A549 (cell line): ENCODE measurements at regions not wholly inside any gene's neighbourhood (a gene's known extent, or its start where the extent isn't known, plus 50 kb on each side); places are given as distances from the start of the nearest gene placed in this dataset.

Experiments
- ATAC-seq, 2 experiments: fragments of 200-7000 bp in 1 of 2; fragments of >200 bp in 1 of 2; cut with Nextera tagmentation in 1 of 2; cut with Tn5 transposase in 1 of 2; 3 replicates each; pipeline versions ENCODE4 v1.8.0 to v1.9.1; 2018 to 2020; ENCODE audit warnings: mild to moderate bottlenecking in 1 of 2, moderate library complexity in 1 of 2
- CTCF ChIA-PET: fragments of 300-600 bp; sonication (Branson Sonifier 250); formaldehyde crosslinking; extraction: SDS; loops from one replicate; lab custom pipeline; 2021; ENCODE audit warnings: antibody characterized with exemption, inconsistent platforms; lab: Yijun Ruan, JAX
- POLR2A ChIA-PET: fragments of 350-600 bp; formaldehyde crosslinking; extraction: SDS; loops from one replicate; lab custom pipeline; 2021; ENCODE audit warnings: antibody characterized with exemption, inconsistent platforms; lab: Yijun Ruan, JAX
- DNase-seq, 2 experiments: peaks; one replicate each; pipeline versions ENCODE4 v3.0.0 to v3.0.0-alpha.2; 2011 to 2016; ENCODE audit warnings: low read depth in 1 of 2, low spot score in 1 of 2
- FAIRE-seq: peaks from 2 replicates; lab custom pipeline; 2011; peaks lifted over from hg19 to GRCh38; lab: Jason Lieb, UNC
- H3K27ac ChIP-seq, 2 experiments: fragments of >200 bp; sonication (Bioruptor Twin); formaldehyde crosslinking; 3 replicates each; pipeline ENCODE4 v1.5.1; 2016 to 2017
- H3K4me1 ChIP-seq: fragments of >200 bp; sonication (Bioruptor Twin); formaldehyde crosslinking; 3 replicates; pipeline ENCODE4 v1.6.1; 2016
- H3K4me2 ChIP-seq: fragments of >200 bp; sonication (Bioruptor Twin); formaldehyde crosslinking; 3 replicates; pipeline ENCODE4 v1.6.1; 2016
- H3K4me3 ChIP-seq: fragments of >200 bp; sonication (Bioruptor Twin); formaldehyde crosslinking; 3 replicates; pipeline ENCODE4 v1.5.1; 2016
- H3K9me3 ChIP-seq: fragments of >200 bp; sonication (Bioruptor Twin); formaldehyde crosslinking; 3 replicates; pipeline ENCODE4 v1.6.1; 2016
- CEBPB ChIP-seq, 2 experiments: fragments of >200 bp in 1 of 2; sonication (Bioruptor Twin) in 1 of 2; formaldehyde crosslinking in 1 of 2; IDR thresholded peaks; 2 replicates each; pipeline ENCODE4 v1.6.1; 2012 to 2016
- EHF ChIP-seq: fragments of 250-450 bp; sonication (Bioruptor Pico); IDR thresholded peaks from 2 replicates; pipeline ENCODE4 v1.5.0; 2020; ENCODE audit warnings: mild to moderate bottlenecking
- EP300 ChIP-seq, 2 experiments: fragments of >200 bp; sonication (Bioruptor Twin); formaldehyde crosslinking; IDR thresholded peaks; 2 replicates in 1 of 2; 3 replicates in 1 of 2; pipeline ENCODE4 v1.6.1; 2016 to 2017
- FOSB ChIP-seq: fragments of 250-450 bp; sonication (Bioruptor Pico); IDR thresholded peaks from 2 replicates; pipeline ENCODE4 v1.5.0; 2020; ENCODE audit warnings: mild to moderate bottlenecking, moderate library complexity
- FOSL2 ChIP-seq, 2 experiments: fragments of 450-650 bp in 1 of 2; fragments of >200 bp in 1 of 2; sonication (Bioruptor Twin) in 1 of 2; formaldehyde crosslinking; IDR thresholded peaks; 2 replicates each; pipeline versions ENCODE4 v1.5.0 to v1.6.1; 2016 to 2020; ENCODE audit warnings: mild to moderate bottlenecking in 1 of 2, moderate library complexity in 1 of 2
- GATA3 ChIP-seq: IDR thresholded peaks from 2 replicates; pipeline ENCODE4 v1.6.1; 2012; ENCODE audit warnings: borderline replicate concordance
- HOXB13 ChIP-seq: fragments of 250-450 bp; sonication (Bioruptor Pico); IDR thresholded peaks from 2 replicates; pipeline ENCODE4 v1.5.0; 2020; ENCODE audit warnings: low read depth, mild to moderate bottlenecking, moderate library complexity
- JUN ChIP-seq, 2 experiments: fragments of >200 bp; sonication (Bioruptor Twin); formaldehyde crosslinking; IDR thresholded peaks; 2 replicates in 1 of 2; 3 replicates in 1 of 2; pipeline ENCODE4 v1.6.1; 2016 to 2017
- JUNB ChIP-seq: fragments of >200 bp; sonication (Bioruptor Twin); formaldehyde crosslinking; IDR thresholded peaks from 2 replicates; pipeline ENCODE4 v1.6.1; 2016
- MAFK ChIP-seq: fragments of 450-650 bp; IDR thresholded peaks from 2 replicates; pipeline ENCODE4 v1.6.1; 2014; ENCODE audit not compliant: partially characterized antibody
- MAZ ChIP-seq: fragments of 150-350 bp; IDR thresholded peaks from 2 replicates; pipeline ENCODE4 v1.6.1; 2014; ENCODE audit warnings: antibody characterized with exemption, low read depth, low read length, borderline replicate concordance
- NFE2L2 ChIP-seq: fragments of 150-350 bp; conservative IDR thresholded peaks from 2 replicates; pipeline ENCODE4 v1.6.1; 2014; ENCODE audit warnings: low read length
- PHF8 ChIP-seq: fragments of 200-600 bp; sonication (generic); IDR thresholded peaks from 2 replicates; pipeline ENCODE4 v1.6.1; 2016; ENCODE audit warnings: low read depth, mild to moderate bottlenecking, antibody characterized with exemption, moderate library complexity, borderline replicate concordance
- POLR2AphosphoS2 ChIP-seq: conservative IDR thresholded peaks from 2 replicates; pipeline ENCODE4 v1.6.1; 2012; ENCODE audit warnings: low read length, improper control_type of control experiment, inconsistent platforms
- RAD21 ChIP-seq, 2 experiments: fragments of >200 bp in 1 of 2; sonication (Bioruptor Twin) in 1 of 2; formaldehyde crosslinking in 1 of 2; IDR thresholded peaks in 1 of 2; conservative IDR thresholded peaks in 1 of 2; 2 replicates in 1 of 2; 3 replicates in 1 of 2; pipeline ENCODE4 v1.6.1; 2012 to 2018; ENCODE audit warnings: inconsistent platforms in 1 of 2
- REST ChIP-seq: fragments of 200-600 bp; sonication (generic); IDR thresholded peaks from 2 replicates; pipeline ENCODE4 v1.6.1; 2016; ENCODE audit warnings: antibody characterized with exemption, mild to moderate bottlenecking, moderate library complexity
- SMC3 ChIP-seq: fragments of >200 bp; sonication (Bioruptor Twin); formaldehyde crosslinking; IDR thresholded peaks from 3 replicates; pipeline ENCODE4 v1.6.1; 2018; ENCODE audit warnings: inconsistent platforms
- TP53 ChIP-seq: fragments of 250-450 bp; sonication (Bioruptor Pico); IDR thresholded peaks from 2 replicates; pipeline ENCODE4 v1.5.0; 2021; ENCODE audit warnings: mild to moderate bottlenecking, moderate library complexity
- ZC3H11A ChIP-seq: fragments of 450-650 bp; IDR thresholded peaks from 2 replicates; pipeline ENCODE4 v1.6.1; 2014; ENCODE audit warnings: antibody characterized with exemption, mild to moderate bottlenecking
- WGBS: methylation state at CpG from one replicate; pipeline ENCODE4 v1.1.6; 2017; ENCODE audit errors: missing lambda C conversion rate; 5-methylcytosine and 5-hydroxymethylcytosine counted together
- TF ChIP-seq, protein P1 (sequence below): fragments of 250-450 bp; sonication (Bioruptor Pico); IDR thresholded peaks from 2 replicates; pipeline ENCODE4 v1.5.0; 2020; ENCODE audit warnings: low read depth, mild to moderate bottlenecking, moderate library complexity
- TF ChIP-seq, protein P2 (sequence below): IDR thresholded peaks from 2 replicates; pipeline ENCODE4 v1.6.1; 2012
- TF ChIP-seq, protein P3 (sequence below): IDR thresholded peaks from 2 replicates; pipeline ENCODE4 v1.6.1; 2012
- TF ChIP-seq, protein P4 (sequence below): fragments of >200 bp; sonication (Bioruptor Twin); formaldehyde crosslinking; IDR thresholded peaks from 2 replicates; pipeline ENCODE4 v1.6.1; 2016

DNA sequence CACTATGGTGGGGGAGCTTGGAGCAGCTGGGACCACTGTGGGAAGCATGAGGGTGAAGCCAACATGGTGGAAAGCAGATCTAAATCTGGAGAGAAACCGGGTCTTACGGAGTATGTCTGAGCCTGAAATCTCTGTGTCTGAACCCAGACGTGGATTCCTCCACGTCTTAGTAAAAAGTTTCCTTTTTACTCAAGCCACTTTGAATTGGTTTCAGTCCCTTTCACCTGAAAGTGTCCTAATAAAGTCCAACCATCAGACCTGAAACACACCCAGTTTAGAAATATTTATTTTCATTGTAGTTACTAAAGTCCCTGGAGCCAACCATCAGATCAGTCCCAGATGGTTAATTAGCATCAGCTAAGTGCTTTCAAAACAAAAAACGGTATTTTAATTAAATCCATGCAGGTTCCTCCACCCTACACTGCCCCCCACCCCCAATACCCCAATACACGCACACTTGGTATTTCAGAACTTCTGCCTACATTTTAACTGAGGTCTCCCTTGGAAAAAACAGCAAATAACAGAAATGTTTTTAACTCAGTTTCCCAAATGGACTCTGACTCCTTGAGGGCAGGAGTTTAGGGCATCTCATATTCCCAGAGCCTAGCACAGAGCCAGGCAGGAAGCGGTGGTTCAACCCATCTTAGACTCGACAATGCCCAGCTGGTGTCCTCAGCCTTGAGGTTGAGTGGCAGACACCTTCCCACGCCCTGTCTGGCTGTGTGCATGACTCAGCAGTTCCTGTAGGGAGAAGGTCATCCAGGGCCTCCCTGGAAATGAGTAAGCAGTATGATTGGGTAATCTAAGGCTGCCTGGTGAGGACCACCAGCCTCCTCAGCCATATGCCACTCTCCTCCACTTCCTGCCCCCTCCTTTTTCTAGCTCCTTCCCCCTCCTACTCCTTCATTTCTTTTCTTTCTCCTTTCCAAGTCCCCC, 175.8 kb downstream of the TTC8 start:
- ChIA-PET CTCF (interaction anchor here (0.6 to 2.8 kb wide), 6 partner anchors 12 to 811 kb away, joined by 3 to 12 read pairs (median 4); no protein-coding TSS in a partner anchor), POLR2A (no interaction called here)
- peak; percentile 92 to 94 for ATAC-seq

More for the DNA sequence above, 175.8 kb downstream of the TTC8 start:
- Histone ChIP-seq H3K27ac (peak overlapping the region; percentile 93 to 96), H3K4me3 (no peak overlapping the region), H3K9me3 (peaks cover 37% of the 10 kb centered on the region), H3K4me1 (peaks cover 36% of the 10 kb centered on the region), H3K4me2 (peak overlapping the region; percentile 64)
- peak; percentile 81 to 96 for DNase-seq
- peak; percentile 83 for FAIRE-seq
- no peak for TF ChIP-seq ZC3H11A
- TF ChIP-seq CEBPB (IDR thresholded peaks at IDR 0.05) = peak; percentile 83 to 97
- peak; percentile 44; the same call in 1 of the 2 replicates for TF ChIP-seq EHF (CRISPR knock-in tag)
- TF ChIP-seq JUN (IDR thresholded peaks at IDR 0.05) = peak in 1 of 2 experiments; percentile 76; a peak in 2 of 5 replicates
- peak; percentile 13; the same call in 2 of the 3 replicates for TF ChIP-seq SMC3
- 0 out of 2 replicates have a peak, but pooled peaks have one; percentile 14 for TF ChIP-seq HOXB13 (CRISPR knock-in tag)
- TF ChIP-seq FOSL2 (IDR thresholded peaks at IDR 0.05) = peak; percentile 85
- peak; percentile 96 for TF ChIP-seq FOSL2 (CRISPR knock-in tag; IDR thresholded peaks at IDR 0.05)
- TF ChIP-seq, protein P1, sequence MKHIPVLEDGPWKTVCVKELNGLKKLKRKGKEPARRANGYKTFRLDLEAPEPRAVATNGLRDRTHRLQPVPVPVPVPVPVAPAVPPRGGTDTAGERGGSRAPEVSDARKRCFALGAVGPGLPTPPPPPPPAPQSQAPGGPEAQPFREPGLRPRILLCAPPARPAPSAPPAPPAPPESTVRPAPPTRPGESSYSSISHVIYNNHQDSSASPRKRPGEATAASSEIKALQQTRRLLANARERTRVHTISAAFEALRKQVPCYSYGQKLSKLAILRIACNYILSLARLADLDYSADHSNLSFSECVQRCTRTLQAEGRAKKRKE (CRISPR knock-in tag) = peak; percentile 87
- peak; percentile 100 for TF ChIP-seq MAFK
- TF ChIP-seq MAZ = no peak
- peak; percentile 79 for TF ChIP-seq JUNB
- TF ChIP-seq POLR2AphosphoS2 = no peak
- no peak for TF ChIP-seq TP53 (CRISPR knock-in tag)
- TF ChIP-seq, protein P2, sequence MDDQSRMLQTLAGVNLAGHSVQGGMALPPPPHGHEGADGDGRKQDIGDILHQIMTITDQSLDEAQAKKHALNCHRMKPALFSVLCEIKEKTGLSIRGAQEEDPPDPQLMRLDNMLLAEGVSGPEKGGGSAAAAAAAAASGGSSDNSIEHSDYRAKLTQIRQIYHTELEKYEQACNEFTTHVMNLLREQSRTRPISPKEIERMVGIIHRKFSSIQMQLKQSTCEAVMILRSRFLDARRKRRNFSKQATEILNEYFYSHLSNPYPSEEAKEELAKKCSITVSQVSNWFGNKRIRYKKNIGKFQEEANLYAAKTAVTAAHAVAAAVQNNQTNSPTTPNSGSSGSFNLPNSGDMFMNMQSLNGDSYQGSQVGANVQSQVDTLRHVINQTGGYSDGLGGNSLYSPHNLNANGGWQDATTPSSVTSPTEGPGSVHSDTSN = peak; percentile 80; the same call in 1 of the 2 replicates
- peak; percentile 100 for TF ChIP-seq NFE2L2
- no peak for TF ChIP-seq PHF8
- peak in 1 of 2 experiments; percentile 24; a peak in 1 of 5 replicates for TF ChIP-seq RAD21 (conservative IDR thresholded peaks at IDR 0.05 in 1 of 2, IDR thresholded peaks at IDR 0.05 in 1 of 2)
- TF ChIP-seq, protein P3, sequence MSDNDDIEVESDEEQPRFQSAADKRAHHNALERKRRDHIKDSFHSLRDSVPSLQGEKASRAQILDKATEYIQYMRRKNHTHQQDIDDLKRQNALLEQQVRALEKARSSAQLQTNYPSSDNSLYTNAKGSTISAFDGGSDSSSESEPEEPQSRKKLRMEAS = peak; percentile 84
- TF ChIP-seq EP300 (IDR thresholded peaks at IDR 0.05) = peak; percentile 82 to 86; a peak in 3 of 5 replicates
- TF ChIP-seq GATA3 = peak; percentile 83
- 0 out of 2 replicates have a peak, but pooled peaks have one; percentile 50 for TF ChIP-seq FOSB (CRISPR knock-in tag)
- TF ChIP-seq, protein P4, sequence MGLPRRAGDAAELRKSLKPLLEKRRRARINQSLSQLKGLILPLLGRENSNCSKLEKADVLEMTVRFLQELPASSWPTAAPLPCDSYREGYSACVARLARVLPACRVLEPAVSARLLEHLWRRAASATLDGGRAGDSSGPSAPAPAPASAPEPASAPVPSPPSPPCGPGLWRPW = peak; percentile 90
- no peak for TF ChIP-seq REST
- 55% methylated on average over 9 of the region's 9 CpGs for WGBS
